SU-DHL-6 (cell line): ENCODE measurements at regions not wholly inside any gene's neighbourhood (a gene's known extent, or its start where the extent isn't known, plus 50 kb on each side); places are given as distances from the start of the nearest gene placed in this dataset.

Experiments
- H2AFZ ChIP-seq: fragments of 200-600 bp; sonication (generic); 2 replicates; pipeline ENCODE4 v1.6.1; 2014; ENCODE audit warnings: low read depth, mild to moderate bottlenecking, moderate library complexity, mixed read lengths, antibody characterized with exemption, low read length; ENCODE audit not compliant: severe bottlenecking
- H3F3A ChIP-seq: fragments of 200-600 bp; shearing (Covaris generic); 2 replicates; pipeline ENCODE4 v1.6.0; 2016; ENCODE audit warnings: antibody characterized with exemption, mild to moderate bottlenecking; ENCODE audit not compliant: insufficient read depth
- H3K27ac ChIP-seq: fragments of 200-600 bp; sonication (generic); 2 replicates; pipeline ENCODE4 v1.5.1; 2016; ENCODE audit warnings: low read depth, mild to moderate bottlenecking, low read length, moderate library complexity, mixed read lengths
- H3K27me3 ChIP-seq: fragments of 200-600 bp; sonication (generic), shearing (Covaris generic); 2 replicates; pipeline ENCODE4 v1.6.0; 2014; ENCODE audit warnings: mild to moderate bottlenecking, low read length
- H3K36me3 ChIP-seq: fragments of 200-600 bp; sonication (generic); 2 replicates; pipeline ENCODE4 v1.6.1; 2014; ENCODE audit warnings: mild to moderate bottlenecking, low read length, mixed read lengths
- H3K4me2 ChIP-seq: fragments of 300-600, 200-600 bp; shearing (Covaris generic), sonication (generic); 2 replicates; pipeline ENCODE4 v1.6.0; 2014; ENCODE audit warnings: low read length, low read depth, mild to moderate bottlenecking; ENCODE audit not compliant: poor library complexity, severe bottlenecking
- H3K4me3 ChIP-seq: fragments of 200-600 bp; sonication (generic); 2 replicates; pipeline ENCODE4 v1.5.1; 2014; ENCODE audit warnings: antibody characterized with exemption, low read length, mild to moderate bottlenecking, mixed read lengths; ENCODE audit not compliant: insufficient read depth, poor library complexity, severe bottlenecking
- H3K79me2 ChIP-seq: fragments of 200-600 bp; sonication (generic); 2 replicates; pipeline ENCODE4 v1.6.1; 2014; ENCODE audit warnings: mild to moderate bottlenecking, low read length, moderate library complexity; ENCODE audit not compliant: insufficient read depth
- H3K9ac ChIP-seq: fragments of 200-600 bp; sonication (generic); 2 replicates; pipeline ENCODE4 v1.7.0; 2014; ENCODE audit warnings: mild to moderate bottlenecking, low read length
- H3K9me2 ChIP-seq: fragments of 200-600 bp; sonication (generic); replicated peaks from 2 replicates; pipeline ENCODE4 v1.6.1; 2014; ENCODE audit warnings: low read length; ENCODE audit not compliant: insufficient read depth
- H3K9me3 ChIP-seq: fragments of 200-600 bp; sonication (generic); 2 replicates; pipeline ENCODE4 v1.6.1; 2014; ENCODE audit warnings: low read length, mixed read lengths; ENCODE audit not compliant: insufficient read depth
- H4K20me1 ChIP-seq: fragments of 200-600 bp; sonication (generic); 2 replicates; pipeline ENCODE4 v1.6.1; 2014; ENCODE audit warnings: low read depth, mild to moderate bottlenecking, antibody characterized with exemption, low read length, moderate library complexity, mixed read lengths
- CTCF ChIP-seq: fragments of 200-600 bp; sonication (generic); IDR thresholded peaks from one replicate; pipeline ENCODE4 v1.5.1; 2017; ENCODE audit warnings: antibody characterized with exemption, mild to moderate bottlenecking, low read length, moderate library complexity; ENCODE audit not compliant: insufficient read depth, poor library complexity, severe bottlenecking
- EZH2phosphoT487 ChIP-seq: fragments of 200-600 bp; sonication (generic), shearing (Covaris generic); conservative IDR thresholded peaks from 2 replicates; pipeline ENCODE4 v1.6.1; 2018; ENCODE audit warnings: mild to moderate bottlenecking, antibody characterized with exemption, low read length, moderate library complexity, mixed read lengths

GRCh38 chr7:121546632-121547543, 150.8 kb upstream of the FAM3C start:
- no peaks in the 10 kb centered on the region for H3K27me3 ChIP-seq
- H3F3A ChIP-seq: no peaks in the 10 kb centered on the region
- TF ChIP-seq CTCF: no peak
- no peak for TF ChIP-seq EZH2phosphoT487
- no peak overlapping the region for H2AFZ ChIP-seq
- no peak overlapping the region for H3K4me3 ChIP-seq
- H4K20me1 ChIP-seq: no peaks in the 10 kb centered on the region
- H3K9me3 ChIP-seq: no peaks in the 10 kb centered on the region
- no peaks in the 10 kb centered on the region for H3K79me2 ChIP-seq
- no peak overlapping the region for H3K4me2 ChIP-seq
- H3K36me3 ChIP-seq: no peaks in the 10 kb centered on the region
- H3K27ac ChIP-seq: no peak overlapping the region
- no peaks in the 10 kb centered on the region for H3K9me2 ChIP-seq
- H3K9ac ChIP-seq: no peak overlapping the region

- Histone ChIP-seq H3K27me3 (no peaks in the 10 kb centered on the region), H3K27ac (no peak overlapping the region), H3K36me3 (no peaks in the 10 kb centered on the region), H3K9me3 (no peaks in the 10 kb centered on the region), H4K20me1 (no peaks in the 10 kb centered on the region), H3K4me2 (no peak overlapping the region), H3K9ac (no peak overlapping the region), H3F3A (no peaks in the 10 kb centered on the region), H2AFZ (no peak overlapping the region), H3K79me2 (no peaks in the 10 kb centered on the region), H3K4me3 (no peak overlapping the region), H3K9me2 (no peaks in the 10 kb centered on the region)
- TF ChIP-seq CTCF: no peak
- TF ChIP-seq EZH2phosphoT487: no peak
Observed at GRCh38 chr7:121545418-121545817, 149.3 kb upstream of the FAM3C start.

- Histone ChIP-seq H2AFZ (no peak overlapping the region), H3K9me2 (no peaks in the 10 kb centered on the region), H3K9me3 (no peaks in the 10 kb centered on the region), H3K27ac (no peak overlapping the region), H3K4me2 (no peak overlapping the region), H3F3A (no peaks in the 10 kb centered on the region), H3K79me2 (no peaks in the 10 kb centered on the region), H3K4me3 (no peak overlapping the region), H4K20me1 (no peaks in the 10 kb centered on the region), H3K9ac (no peak overlapping the region), H3K27me3 (no peaks in the 10 kb centered on the region), H3K36me3 (no peaks in the 10 kb centered on the region)
- TF ChIP-seq CTCF (no peak), EZH2phosphoT487 (no peak)
Observed at GRCh38 chr7:121544726-121545125, 148.6 kb upstream of the FAM3C start.
